SK-N-SH treated with all-trans-retinoic acid at 6 μM for 48 hours (cell line): ENCODE measurements at regions not wholly inside any gene's neighbourhood (a gene's known extent, or its start where the extent isn't known, plus 50 kb on each side); places are given as distances from the start of the nearest gene placed in this dataset.

Experiments used
- ATAC-seq: fragments of 200-7000 bp; cut with Tn5 transposase; 3 replicates; pipeline ENCODE4 v1.9.1; 2020; ENCODE audit warnings: mild to moderate bottlenecking, moderate library complexity
- ARNTL ChIP-seq: fragments of 450-650 bp; formaldehyde crosslinking; IDR thresholded peaks from 2 replicates; pipeline ENCODE4 v1.5.0; 2020; ENCODE audit warnings: low read depth, mild to moderate bottlenecking, moderate library complexity, borderline replicate concordance
- BACH2 ChIP-seq: fragments of 250-450 bp; sonication (Bioruptor Pico); IDR thresholded peaks from 2 replicates; pipeline ENCODE4 v1.9.0; 2021; ENCODE audit warnings: mild to moderate bottlenecking, borderline replicate concordance
- CSDC2 ChIP-seq: fragments of 250-450 bp; sonication (Bioruptor Pico); IDR thresholded peaks from 2 replicates; pipeline ENCODE4 v1.5.0; 2020; ENCODE audit warnings: mild to moderate bottlenecking, moderate library complexity
- ESRRG ChIP-seq: fragments of 250-450 bp; sonication (Bioruptor Pico); IDR thresholded peaks from 2 replicates; pipeline ENCODE4 v1.6.1; 2021; ENCODE audit warnings: mild to moderate bottlenecking
- GLIS3 ChIP-seq: fragments of 250-450 bp; sonication (Bioruptor Pico); IDR thresholded peaks from 2 replicates; pipeline ENCODE4 v1.5.0; 2020; ENCODE audit warnings: mild to moderate bottlenecking, moderate library complexity
- ISL1 ChIP-seq: fragments of 250-450 bp; sonication (Bioruptor Pico); IDR thresholded peaks from 2 replicates; pipeline ENCODE4 v2.1.2; 2022; ENCODE audit warnings: mild to moderate bottlenecking, moderate library complexity
- OSR1 ChIP-seq: fragments of 250-450 bp; sonication (Bioruptor Pico); IDR thresholded peaks from 2 replicates; pipeline ENCODE4 v1.8.0; 2022; ENCODE audit warnings: moderate library complexity, mild to moderate bottlenecking, inconsistent platforms
- SNAI2 ChIP-seq: fragments of 250-450 bp; sonication (Bioruptor Pico); IDR thresholded peaks from 2 replicates; pipeline ENCODE4 v1.5.0; 2020; ENCODE audit warnings: mild to moderate bottlenecking, moderate library complexity
- TCF4 ChIP-seq: fragments of 250-450 bp; sonication (Bioruptor Pico); IDR thresholded peaks from 2 replicates; pipeline ENCODE4 v1.8.0; 2021; ENCODE audit warnings: mild to moderate bottlenecking, moderate library complexity, borderline replicate concordance
- TOX ChIP-seq: fragments of 250-450 bp; sonication (Bioruptor Pico); IDR thresholded peaks from 2 replicates; pipeline ENCODE4 v1.8.0; 2021; ENCODE audit warnings: mild to moderate bottlenecking, moderate library complexity, borderline replicate concordance
- ZC3H10 ChIP-seq: fragments of 250-450 bp; sonication (Bioruptor Pico); IDR thresholded peaks from 2 replicates; pipeline ENCODE4 v1.5.1; 2021; ENCODE audit warnings: mild to moderate bottlenecking, moderate library complexity
- ZFP3 ChIP-seq: fragments of 250-450 bp; sonication (Bioruptor Pico); IDR thresholded peaks from 2 replicates; pipeline ENCODE4 v1.5.0; 2020; ENCODE audit warnings: mild to moderate bottlenecking, moderate library complexity
- ZFP30 ChIP-seq: fragments of 450-650 bp; formaldehyde crosslinking; IDR thresholded peaks from 2 replicates; pipeline ENCODE4 v1.5.0; 2022; ENCODE audit warnings: mild to moderate bottlenecking, moderate library complexity
- ZNF565 ChIP-seq: fragments of 450-650 bp; formaldehyde crosslinking; conservative IDR thresholded peaks from 2 replicates; pipeline ENCODE4 v1.5.0; 2020; ENCODE audit warnings: low read depth, mild to moderate bottlenecking, moderate library complexity
- ZNF70 ChIP-seq: fragments of 450-650 bp; formaldehyde crosslinking; IDR thresholded peaks from 2 replicates; pipeline ENCODE4 v1.5.0; 2020; ENCODE audit warnings: mild to moderate bottlenecking, moderate library complexity
- ZNF8 ChIP-seq: fragments of 450-650 bp; formaldehyde crosslinking; IDR thresholded peaks from 2 replicates; pipeline ENCODE4 v1.5.0; 2020; ENCODE audit warnings: mild to moderate bottlenecking, moderate library complexity
- TF ChIP-seq, protein P1 (sequence below): fragments of 250-450 bp; sonication (Bioruptor Pico); IDR thresholded peaks from 2 replicates; pipeline ENCODE4 v1.5.0; 2020; ENCODE audit warnings: mild to moderate bottlenecking, moderate library complexity
- TF ChIP-seq, protein P2 (sequence below): fragments of 250-450 bp; sonication (Bioruptor Pico); IDR thresholded peaks from 2 replicates; pipeline ENCODE4 v1.8.0; 2020; ENCODE audit warnings: mild to moderate bottlenecking, moderate library complexity, borderline replicate concordance
- TF ChIP-seq, protein P3 (sequence below): fragments of 250-450 bp; sonication (Bioruptor Pico); IDR thresholded peaks from 2 replicates; pipeline ENCODE4 v1.8.0; 2021; ENCODE audit warnings: low read depth, mild to moderate bottlenecking, moderate library complexity, borderline replicate concordance
- TF ChIP-seq, protein P4 (sequence below): fragments of 250-450 bp; sonication (Bioruptor Pico); IDR thresholded peaks from 2 replicates; pipeline ENCODE4 v1.5.1; 2020; ENCODE audit warnings: low read depth, mild to moderate bottlenecking, moderate library complexity

GRCh38 chr14:82830596-82830995 lies 1296.9 kb upstream of the SEL1L start:
- no peak for TF ChIP-seq ARNTL (CRISPR knock-in tag)
- TF ChIP-seq, protein P1, sequence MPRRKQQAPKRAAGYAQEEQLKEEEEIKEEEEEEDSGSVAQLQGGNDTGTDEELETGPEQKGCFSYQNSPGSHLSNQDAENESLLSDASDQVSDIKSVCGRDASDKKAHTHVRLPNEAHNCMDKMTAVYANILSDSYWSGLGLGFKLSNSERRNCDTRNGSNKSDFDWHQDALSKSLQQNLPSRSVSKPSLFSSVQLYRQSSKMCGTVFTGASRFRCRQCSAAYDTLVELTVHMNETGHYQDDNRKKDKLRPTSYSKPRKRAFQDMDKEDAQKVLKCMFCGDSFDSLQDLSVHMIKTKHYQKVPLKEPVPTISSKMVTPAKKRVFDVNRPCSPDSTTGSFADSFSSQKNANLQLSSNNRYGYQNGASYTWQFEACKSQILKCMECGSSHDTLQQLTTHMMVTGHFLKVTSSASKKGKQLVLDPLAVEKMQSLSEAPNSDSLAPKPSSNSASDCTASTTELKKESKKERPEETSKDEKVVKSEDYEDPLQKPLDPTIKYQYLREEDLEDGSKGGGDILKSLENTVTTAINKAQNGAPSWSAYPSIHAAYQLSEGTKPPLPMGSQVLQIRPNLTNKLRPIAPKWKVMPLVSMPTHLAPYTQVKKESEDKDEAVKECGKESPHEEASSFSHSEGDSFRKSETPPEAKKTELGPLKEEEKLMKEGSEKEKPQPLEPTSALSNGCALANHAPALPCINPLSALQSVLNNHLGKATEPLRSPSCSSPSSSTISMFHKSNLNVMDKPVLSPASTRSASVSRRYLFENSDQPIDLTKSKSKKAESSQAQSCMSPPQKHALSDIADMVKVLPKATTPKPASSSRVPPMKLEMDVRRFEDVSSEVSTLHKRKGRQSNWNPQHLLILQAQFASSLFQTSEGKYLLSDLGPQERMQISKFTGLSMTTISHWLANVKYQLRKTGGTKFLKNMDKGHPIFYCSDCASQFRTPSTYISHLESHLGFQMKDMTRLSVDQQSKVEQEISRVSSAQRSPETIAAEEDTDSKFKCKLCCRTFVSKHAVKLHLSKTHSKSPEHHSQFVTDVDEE (CRISPR knock-in tag) = no peak
- no peak for TF ChIP-seq SNAI2
- TF ChIP-seq ZC3H10 (CRISPR knock-in tag) = no peak
- ATAC-seq = no peak

DNA sequence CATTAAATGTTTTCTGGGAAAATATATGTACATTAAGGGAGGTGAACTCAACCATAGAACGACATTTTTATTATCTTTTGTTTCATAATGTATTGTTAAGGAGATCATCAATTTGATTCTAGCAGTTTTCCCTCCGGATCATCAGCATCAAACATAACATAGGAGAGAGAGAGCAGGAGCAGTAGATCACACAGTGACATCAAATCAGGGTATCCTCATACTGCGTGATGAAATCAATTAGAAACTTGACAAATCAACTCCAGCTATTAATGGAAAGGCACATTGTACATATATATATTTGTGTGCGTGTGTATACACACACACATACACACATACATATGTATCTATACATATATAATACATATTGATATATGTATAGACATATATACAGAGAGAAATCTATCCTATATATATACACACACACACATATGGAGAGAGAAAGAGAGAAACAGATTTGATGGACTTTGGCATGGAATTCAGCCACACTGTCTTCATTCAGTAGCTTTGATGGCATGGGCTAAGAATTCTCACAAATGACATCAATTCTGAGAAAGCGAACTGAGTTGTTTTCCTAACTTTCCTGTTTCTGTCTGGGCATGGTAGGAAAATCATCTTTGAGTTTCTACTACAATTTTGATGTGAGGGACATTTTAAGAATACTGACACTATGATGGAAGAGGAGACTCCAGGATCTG lies 1302.8 kb upstream of the SEL1L start:
- no peak for ATAC-seq
- no peak for TF ChIP-seq ZFP30 (CRISPR knock-in tag)
- TF ChIP-seq ESRRG (CRISPR knock-in tag) = no peak
- TF ChIP-seq, protein P2, sequence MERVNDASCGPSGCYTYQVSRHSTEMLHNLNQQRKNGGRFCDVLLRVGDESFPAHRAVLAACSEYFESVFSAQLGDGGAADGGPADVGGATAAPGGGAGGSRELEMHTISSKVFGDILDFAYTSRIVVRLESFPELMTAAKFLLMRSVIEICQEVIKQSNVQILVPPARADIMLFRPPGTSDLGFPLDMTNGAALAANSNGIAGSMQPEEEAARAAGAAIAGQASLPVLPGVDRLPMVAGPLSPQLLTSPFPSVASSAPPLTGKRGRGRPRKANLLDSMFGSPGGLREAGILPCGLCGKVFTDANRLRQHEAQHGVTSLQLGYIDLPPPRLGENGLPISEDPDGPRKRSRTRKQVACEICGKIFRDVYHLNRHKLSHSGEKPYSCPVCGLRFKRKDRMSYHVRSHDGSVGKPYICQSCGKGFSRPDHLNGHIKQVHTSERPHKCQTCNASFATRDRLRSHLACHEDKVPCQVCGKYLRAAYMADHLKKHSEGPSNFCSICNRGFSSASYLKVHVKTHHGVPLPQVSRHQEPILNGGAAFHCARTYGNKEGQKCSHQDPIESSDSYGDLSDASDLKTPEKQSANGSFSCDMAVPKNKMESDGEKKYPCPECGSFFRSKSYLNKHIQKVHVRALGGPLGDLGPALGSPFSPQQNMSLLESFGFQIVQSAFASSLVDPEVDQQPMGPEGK (CRISPR knock-in tag) = no peak
- no peak for TF ChIP-seq OSR1 (CRISPR knock-in tag)
- TF ChIP-seq, protein P3, sequence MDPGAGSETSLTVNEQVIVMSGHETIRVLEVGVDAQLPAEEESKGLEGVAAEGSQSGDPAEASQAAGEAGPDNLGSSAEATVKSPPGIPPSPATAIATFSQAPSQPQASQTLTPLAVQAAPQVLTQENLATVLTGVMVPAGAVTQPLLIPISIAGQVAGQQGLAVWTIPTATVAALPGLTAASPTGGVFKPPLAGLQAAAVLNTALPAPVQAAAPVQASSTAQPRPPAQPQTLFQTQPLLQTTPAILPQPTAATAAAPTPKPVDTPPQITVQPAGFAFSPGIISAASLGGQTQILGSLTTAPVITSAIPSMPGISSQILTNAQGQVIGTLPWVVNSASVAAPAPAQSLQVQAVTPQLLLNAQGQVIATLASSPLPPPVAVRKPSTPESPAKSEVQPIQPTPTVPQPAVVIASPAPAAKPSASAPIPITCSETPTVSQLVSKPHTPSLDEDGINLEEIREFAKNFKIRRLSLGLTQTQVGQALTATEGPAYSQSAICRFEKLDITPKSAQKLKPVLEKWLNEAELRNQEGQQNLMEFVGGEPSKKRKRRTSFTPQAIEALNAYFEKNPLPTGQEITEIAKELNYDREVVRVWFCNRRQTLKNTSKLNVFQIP (CRISPR knock-in tag) = no peak
- TF ChIP-seq ZNF565 (CRISPR knock-in tag) = no peak
- TF ChIP-seq, protein P1 (CRISPR knock-in tag) = no peak
- TF ChIP-seq ZNF8 = no peak
- TF ChIP-seq BACH2 (CRISPR knock-in tag) = no peak
- no peak for TF ChIP-seq ARNTL (CRISPR knock-in tag)
- TF ChIP-seq TOX (CRISPR knock-in tag) = no peak
- no peak for TF ChIP-seq SNAI2
- no peak for TF ChIP-seq ZNF70 (CRISPR knock-in tag)
- no peak for TF ChIP-seq TCF4 (CRISPR knock-in tag)
- TF ChIP-seq CSDC2 (CRISPR knock-in tag) = no peak
- TF ChIP-seq ZFP3 (CRISPR knock-in tag) = no peak
- no peak for TF ChIP-seq GLIS3 (CRISPR knock-in tag)

GRCh38 chr14:82837611-82838140 lies 1304.0 kb upstream of the SEL1L start:
- TF ChIP-seq ISL1 (CRISPR knock-in tag) = no peak
- TF ChIP-seq, protein P4, sequence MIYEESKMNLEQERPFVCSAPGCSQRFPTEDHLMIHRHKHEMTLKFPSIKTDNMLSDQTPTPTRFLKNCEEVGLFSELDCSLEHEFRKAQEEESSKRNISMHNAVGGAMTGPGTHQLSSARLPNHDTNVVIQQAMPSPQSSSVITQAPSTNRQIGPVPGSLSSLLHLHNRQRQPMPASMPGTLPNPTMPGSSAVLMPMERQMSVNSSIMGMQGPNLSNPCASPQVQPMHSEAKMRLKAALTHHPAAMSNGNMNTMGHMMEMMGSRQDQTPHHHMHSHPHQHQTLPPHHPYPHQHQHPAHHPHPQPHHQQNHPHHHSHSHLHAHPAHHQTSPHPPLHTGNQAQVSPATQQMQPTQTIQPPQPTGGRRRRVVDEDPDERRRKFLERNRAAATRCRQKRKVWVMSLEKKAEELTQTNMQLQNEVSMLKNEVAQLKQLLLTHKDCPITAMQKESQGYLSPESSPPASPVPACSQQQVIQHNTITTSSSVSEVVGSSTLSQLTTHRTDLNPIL = no peak
- TF ChIP-seq, protein P1 (CRISPR knock-in tag) = no peak
- ATAC-seq = no peak
